ENCODE measurements at regions not wholly inside any gene's neighbourhood (a gene's known extent, or its start where the extent isn't known, plus 50 kb on each side); places are given as distances from the start of the nearest gene placed in this dataset.

DNA sequence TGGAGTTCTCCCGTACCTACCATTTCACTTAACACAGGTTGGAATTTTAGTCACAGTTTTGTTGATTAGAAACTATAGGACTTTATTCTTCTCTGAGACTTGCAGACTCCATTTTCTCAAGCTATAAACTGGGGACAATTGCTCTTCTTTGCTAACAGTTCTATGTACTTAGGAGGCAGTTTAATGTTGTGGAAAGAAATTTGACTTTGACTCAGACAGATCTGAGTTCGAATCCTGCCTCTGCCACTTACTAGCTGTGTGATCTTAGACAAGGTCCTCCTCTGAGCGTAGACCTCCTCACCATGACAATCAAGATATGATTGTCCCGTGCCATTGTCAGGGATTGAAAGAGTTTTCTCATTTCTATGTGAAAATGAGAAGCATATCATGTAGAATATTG, 196.4 kb upstream of the HES1 start:
- ATAC-seq (replicated peaks; ENCODE audit: extremely low read depth, poor library complexity, severe bottlenecking) (no peak), DNase-seq (ENCODE audit: low spot score in 2 of 2) (no peak)
- Mint-ChIP-seq H3K27me3 (peaks cover 24% of the 10 kb centered on the region), H3K27ac (ENCODE audit: low read depth) (no peak overlapping the region), H3K9me3 (no peaks in the 10 kb centered on the region), H3K36me3 (ENCODE audit: insufficient read depth) (no peaks in the 10 kb centered on the region), H3K4me3 (no peak overlapping the region), H3K4me1 (no peaks in the 10 kb centered on the region)

DNA sequence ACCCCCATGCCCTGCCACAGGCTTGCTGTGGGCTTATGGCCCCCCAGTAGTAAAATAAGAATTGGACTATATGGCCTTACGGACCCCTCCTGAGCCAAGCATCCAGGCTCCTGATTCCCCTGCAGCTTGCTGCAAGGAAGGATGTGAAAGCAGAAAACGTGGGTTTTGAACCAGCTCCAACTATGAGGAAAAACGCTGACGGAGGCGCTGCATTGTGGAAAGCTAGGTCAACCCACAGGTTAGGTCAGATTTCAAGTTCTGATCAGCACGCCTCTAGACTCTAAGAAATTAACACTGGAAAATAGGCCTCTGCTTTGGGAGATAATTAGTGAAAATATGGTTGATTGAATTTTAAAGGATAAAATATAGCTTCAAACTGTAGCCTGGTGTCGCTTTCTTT, 195.4 kb upstream of the HES1 start:
- Mint-ChIP-seq H3K4me1 (no peaks in the 10 kb centered on the region), H3K27ac (ENCODE audit: low read depth) (no peak overlapping the region)
- no peak for ATAC-seq (replicated peaks; ENCODE audit: extremely low read depth, poor library complexity, severe bottlenecking)

GRCh38 chr3:193941486-193941885, 194.5 kb upstream of the HES1 start:
- Mint-ChIP-seq H3K36me3 (ENCODE audit: insufficient read depth) (no peaks in the 10 kb centered on the region), H3K27ac (ENCODE audit: low read depth) (no peak overlapping the region), H3K9me3 (no peaks in the 10 kb centered on the region), H3K4me1 (no peaks in the 10 kb centered on the region), H3K27me3 (peaks cover 21% of the 10 kb centered on the region), H3K4me3 (no peak overlapping the region)
- ATAC-seq (replicated peaks; ENCODE audit: extremely low read depth, poor library complexity, severe bottlenecking) (no peak), DNase-seq (ENCODE audit: low spot score in 2 of 2) (no peak)

More for the DNA sequence above, 195.4 kb upstream of the HES1 start:
- Mint-ChIP-seq H3K36me3 (ENCODE audit: insufficient read depth) (no peaks in the 10 kb centered on the region), H3K4me3 (no peak overlapping the region), H3K27me3 (peaks cover 17% of the 10 kb centered on the region), H3K9me3 (no peaks in the 10 kb centered on the region)
- no peak for DNase-seq (ENCODE audit: low spot score in 2 of 2)

- Mint-ChIP-seq H3K27ac (ENCODE audit: low read depth) (no peak overlapping the region), H3K27me3 (peaks cover 21% of the 10 kb centered on the region), H3K4me1 (no peaks in the 10 kb centered on the region), H3K36me3 (ENCODE audit: insufficient read depth) (no peaks in the 10 kb centered on the region), H3K4me3 (no peak overlapping the region), H3K9me3 (no peaks in the 10 kb centered on the region)
- ATAC-seq (replicated peaks; ENCODE audit: extremely low read depth, poor library complexity, severe bottlenecking) (no peak), DNase-seq (ENCODE audit: low spot score in 2 of 2) (no peak)
Observed at GRCh38 chr3:193942516-193943055, 193.4 kb upstream of the HES1 start.

GRCh38 chr3:193943200-193943599, 192.7 kb upstream of the HES1 start:
- Mint-ChIP-seq H3K27me3 (peaks cover 21% of the 10 kb centered on the region), H3K36me3 (ENCODE audit: insufficient read depth) (no peaks in the 10 kb centered on the region), H3K4me3 (no peak overlapping the region), H3K4me1 (no peaks in the 10 kb centered on the region), H3K27ac (ENCODE audit: low read depth) (no peak overlapping the region), H3K9me3 (no peaks in the 10 kb centered on the region)
- DNase-seq (ENCODE audit: low spot score in 2 of 2) = no peak
- no peak for ATAC-seq (replicated peaks; ENCODE audit: extremely low read depth, poor library complexity, severe bottlenecking)

DNA sequence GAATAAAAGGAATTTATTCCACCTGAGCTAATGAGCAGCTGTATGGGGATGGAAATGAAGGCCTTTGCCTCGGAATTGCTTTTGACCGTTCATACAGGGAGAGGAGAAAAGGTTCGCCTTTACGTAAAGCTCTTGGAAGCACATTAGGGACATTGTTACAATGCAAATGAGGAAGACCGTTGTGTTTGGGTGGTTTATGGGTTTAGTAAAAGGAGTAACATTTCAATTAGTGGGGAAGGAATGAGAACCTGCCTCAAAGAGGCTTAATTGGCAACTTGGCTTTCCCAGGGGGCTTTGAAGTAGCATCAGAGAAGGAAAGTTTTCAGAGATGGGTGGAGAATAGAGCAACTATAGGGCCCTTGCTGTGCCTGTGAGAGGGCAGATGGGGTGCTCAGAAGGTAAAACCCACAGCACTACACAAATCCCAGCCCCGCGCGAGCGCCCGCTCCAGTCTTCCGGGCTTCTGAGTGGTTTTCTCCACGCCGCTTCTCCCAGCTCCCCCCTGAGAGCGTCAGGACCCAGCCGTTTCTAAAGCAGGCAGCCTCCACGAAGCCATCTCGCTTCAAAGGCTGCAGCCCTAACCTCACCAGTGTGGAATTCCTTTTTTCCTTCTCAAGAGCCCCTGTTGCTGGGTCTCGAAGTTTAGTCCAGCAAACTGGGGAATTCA, 192.0 kb upstream of the HES1 start:
- H3K4me1 Mint-ChIP-seq = no peaks in the 10 kb centered on the region
- ATAC-seq (replicated peaks; ENCODE audit: extremely low read depth, poor library complexity, severe bottlenecking) (no peak), DNase-seq (ENCODE audit: low spot score in 2 of 2) (no peak)
- no peak overlapping the region for H3K27ac Mint-ChIP-seq (ENCODE audit: low read depth)
- H3K27me3 Mint-ChIP-seq = peaks cover 29% of the 10 kb centered on the region
- no peak overlapping the region for H3K4me3 Mint-ChIP-seq
- no peaks in the 10 kb centered on the region for H3K36me3 Mint-ChIP-seq (ENCODE audit: insufficient read depth)
- H3K9me3 Mint-ChIP-seq = no peaks in the 10 kb centered on the region

DNA sequence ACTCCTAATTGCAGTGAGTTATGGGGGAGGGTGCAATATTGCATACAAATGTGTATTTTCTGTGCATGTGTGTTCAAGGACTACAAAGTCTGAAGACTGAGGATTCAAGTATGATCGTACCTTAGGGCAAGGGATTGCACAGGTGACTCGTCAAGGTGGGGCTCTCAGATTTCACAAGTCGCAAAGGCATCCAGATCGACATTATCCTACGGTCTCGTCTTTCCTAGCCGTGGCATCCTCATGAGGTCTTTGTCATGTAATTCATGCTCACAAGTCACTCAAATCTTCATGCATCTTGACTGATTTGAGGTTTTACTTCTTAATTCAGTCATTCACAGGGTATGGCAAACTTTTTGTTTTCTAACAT, 191.4 kb upstream of the HES1 start:
- no peak for ATAC-seq (replicated peaks; ENCODE audit: extremely low read depth, poor library complexity, severe bottlenecking)
- peaks cover 27% of the 10 kb centered on the region for H3K27me3 Mint-ChIP-seq
- no peaks in the 10 kb centered on the region for H3K36me3 Mint-ChIP-seq (ENCODE audit: insufficient read depth)
- no peaks in the 10 kb centered on the region for H3K9me3 Mint-ChIP-seq
- no peak overlapping the region for H3K4me3 Mint-ChIP-seq
- no peaks in the 10 kb centered on the region for H3K4me1 Mint-ChIP-seq
- no peak overlapping the region for H3K27ac Mint-ChIP-seq (ENCODE audit: low read depth)
- no peak for DNase-seq (ENCODE audit: low spot score in 2 of 2)

DNA sequence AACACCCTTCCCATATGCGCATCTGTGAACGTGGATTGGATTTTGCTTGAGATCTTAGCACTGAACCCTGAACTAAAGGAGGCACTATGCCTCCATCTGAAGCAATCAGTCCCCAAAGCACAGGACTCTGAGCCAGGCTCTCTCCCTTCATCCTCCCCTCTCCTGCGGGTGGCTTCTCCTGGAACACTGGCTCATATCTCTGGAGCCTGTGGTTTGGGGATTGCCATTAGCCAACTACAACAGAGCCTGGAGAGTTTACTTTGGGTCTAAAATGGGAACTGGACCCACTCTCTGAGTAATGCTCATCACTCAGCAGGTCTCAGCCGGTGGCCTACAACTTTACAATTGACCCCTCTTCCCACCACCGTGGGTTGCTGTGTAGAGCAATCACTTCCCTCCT, 190.8 kb upstream of the HES1 start:
- no peaks in the 10 kb centered on the region for H3K9me3 Mint-ChIP-seq
- H3K27ac Mint-ChIP-seq (ENCODE audit: low read depth) = no peak overlapping the region
- peaks cover 20% of the 10 kb centered on the region for H3K27me3 Mint-ChIP-seq
- H3K4me1 Mint-ChIP-seq = no peaks in the 10 kb centered on the region
- no peak for ATAC-seq (replicated peaks; ENCODE audit: extremely low read depth, poor library complexity, severe bottlenecking)
- H3K36me3 Mint-ChIP-seq (ENCODE audit: insufficient read depth) = no peaks in the 10 kb centered on the region
- DNase-seq (ENCODE audit: low spot score in 2 of 2) = no peak
- H3K4me3 Mint-ChIP-seq = no peak overlapping the region

DNA sequence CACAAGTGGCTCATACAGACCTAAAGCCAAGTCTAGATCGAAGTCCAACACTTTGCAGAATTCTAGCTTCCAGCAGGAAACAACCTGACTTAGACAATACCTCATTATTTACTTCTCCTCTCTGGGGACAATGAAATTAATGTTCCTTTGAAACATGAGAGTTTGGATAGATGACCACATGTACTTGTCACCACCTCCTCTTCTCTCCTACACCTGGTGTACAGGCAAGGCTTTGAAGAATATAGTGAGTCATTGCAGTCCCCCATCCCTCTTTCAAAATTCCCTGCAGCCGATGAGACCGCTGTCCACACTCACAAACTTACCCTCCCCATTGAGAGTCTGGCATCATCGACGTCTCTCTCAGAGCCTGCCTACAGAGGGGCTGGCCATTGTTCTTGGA, 189.0 kb upstream of the HES1 start:
- H3K4me1 Mint-ChIP-seq = no peaks in the 10 kb centered on the region
- no peaks in the 10 kb centered on the region for H3K9me3 Mint-ChIP-seq
- peaks cover 17% of the 10 kb centered on the region for H3K27me3 Mint-ChIP-seq
- ATAC-seq (replicated peaks; ENCODE audit: extremely low read depth, poor library complexity, severe bottlenecking) (no peak), DNase-seq (ENCODE audit: low spot score in 2 of 2) (no peak)
- H3K36me3 Mint-ChIP-seq (ENCODE audit: insufficient read depth) = no peaks in the 10 kb centered on the region
- H3K4me3 Mint-ChIP-seq = no peak overlapping the region
- no peak overlapping the region for H3K27ac Mint-ChIP-seq (ENCODE audit: low read depth)

- Mint-ChIP-seq H3K27me3 (peaks cover 17% of the 10 kb centered on the region), H3K4me1 (no peaks in the 10 kb centered on the region), H3K9me3 (no peaks in the 10 kb centered on the region), H3K36me3 (ENCODE audit: insufficient read depth) (no peaks in the 10 kb centered on the region), H3K27ac (ENCODE audit: low read depth) (no peak overlapping the region), H3K4me3 (no peak overlapping the region)
- no peak for DNase-seq (ENCODE audit: low spot score in 2 of 2)
- no peak for ATAC-seq (replicated peaks; ENCODE audit: extremely low read depth, poor library complexity, severe bottlenecking)
Observed at GRCh38 chr3:193947596-193947995, 188.4 kb upstream of the HES1 start.

GRCh38 chr3:193948459-193948858, 187.5 kb upstream of the HES1 start:
- DNase-seq (ENCODE audit: low spot score in 2 of 2) = no peak
- Mint-ChIP-seq H3K27me3 (peaks cover 21% of the 10 kb centered on the region), H3K4me3 (no peak overlapping the region), H3K36me3 (ENCODE audit: insufficient read depth) (no peaks in the 10 kb centered on the region), H3K4me1 (no peaks in the 10 kb centered on the region), H3K9me3 (no peaks in the 10 kb centered on the region), H3K27ac (ENCODE audit: low read depth) (no peak overlapping the region)
- ATAC-seq (replicated peaks; ENCODE audit: extremely low read depth, poor library complexity, severe bottlenecking) = no peak

DNA sequence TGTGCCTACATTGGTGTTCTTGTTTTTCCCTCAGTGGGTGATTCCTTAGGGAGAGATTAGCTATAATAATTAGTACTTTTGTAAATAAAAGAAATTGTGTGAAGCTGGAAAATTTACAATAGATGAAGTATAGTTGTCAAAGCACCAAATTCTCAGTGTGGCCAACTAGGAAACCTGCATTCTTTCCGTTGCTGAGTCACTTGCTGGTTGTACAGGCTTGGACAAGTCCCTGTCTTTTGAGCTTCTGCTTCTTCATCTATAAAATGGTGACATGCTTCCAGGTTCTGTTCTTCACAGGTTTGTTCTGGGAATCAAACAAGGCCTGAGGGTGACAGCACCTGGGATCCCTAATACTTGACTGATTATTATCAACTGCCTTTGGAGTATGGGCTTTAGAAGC, 184.1 kb upstream of the HES1 start:
- Mint-ChIP-seq H3K4me3 (no peak overlapping the region), H3K27ac (ENCODE audit: low read depth) (no peak overlapping the region), H3K9me3 (peaks cover 19% of the 10 kb centered on the region), H3K36me3 (ENCODE audit: insufficient read depth) (no peaks in the 10 kb centered on the region), H3K27me3 (peaks cover 29% of the 10 kb centered on the region), H3K4me1 (no peaks in the 10 kb centered on the region)
- no peak for DNase-seq (ENCODE audit: low spot score in 2 of 2)
- ATAC-seq (replicated peaks; ENCODE audit: extremely low read depth, poor library complexity, severe bottlenecking) = no peak

- Mint-ChIP-seq H3K4me3 (no peak overlapping the region), H3K27ac (ENCODE audit: low read depth) (no peak overlapping the region), H3K36me3 (ENCODE audit: insufficient read depth) (no peaks in the 10 kb centered on the region), H3K4me1 (no peaks in the 10 kb centered on the region), H3K9me3 (peaks cover 19% of the 10 kb centered on the region), H3K27me3 (peaks cover 40% of the 10 kb centered on the region)
- DNase-seq (ENCODE audit: low spot score in 2 of 2) = no peak
- ATAC-seq (replicated peaks; ENCODE audit: extremely low read depth, poor library complexity, severe bottlenecking) = no peak
Observed at GRCh38 chr3:193954752-193955151, 181.2 kb upstream of the HES1 start.

Measured in central memory CD8-positive, alpha-beta T cell (primary cell).